GM19099 (cell line): ENCODE measurements at regions not wholly inside any gene's neighbourhood (a gene's known extent, or its start where the extent isn't known, plus 50 kb on each side); places are given as distances from the start of the nearest gene placed in this dataset.

Experiments
- POLR2A ChIP-seq: IDR thresholded peaks from 3 replicates; pipeline ENCODE4 v1.6.1; 2011; ENCODE audit warnings: low read depth; ENCODE audit not compliant: insufficient read length; ENCODE audit errors: extremely low read depth

- no peak for TF ChIP-seq POLR2A
These were observed 407.9 kb upstream of the NPVF start for GRCh38 chr7:25636168-25636567.

GRCh38 chr7:25636871-25637283 is 408.6 kb upstream of the NPVF start:
- no peak for TF ChIP-seq POLR2A

- TF ChIP-seq POLR2A = no peak
These were observed 409.8 kb upstream of the NPVF start for GRCh38 chr7:25638068-25638467.

GRCh38 chr7:25638590-25639244 is 410.4 kb upstream of the NPVF start:
- no peak for TF ChIP-seq POLR2A

GRCh38 chr7:25642849-25643248 is 414.6 kb upstream of the NPVF start:
- no peak for TF ChIP-seq POLR2A

- no peak for TF ChIP-seq POLR2A
These were observed 415.0 kb upstream of the NPVF start for GRCh38 chr7:25643286-25643685.

- no peak for TF ChIP-seq POLR2A
These were observed 415.6 kb upstream of the NPVF start for GRCh38 chr7:25643770-25644394.

- TF ChIP-seq POLR2A = no peak
These were observed 418.6 kb upstream of the NPVF start for GRCh38 chr7:25646726-25647413.

GRCh38 chr7:25647872-25648271 is 419.6 kb upstream of the NPVF start:
- TF ChIP-seq POLR2A = no peak

- TF ChIP-seq POLR2A = no peak
These were observed 424.1 kb upstream of the NPVF start for GRCh38 chr7:25652366-25652765.

- no peak for TF ChIP-seq POLR2A
These were observed 425.1 kb upstream of the NPVF start for GRCh38 chr7:25653384-25653783.

- no peak for TF ChIP-seq POLR2A
These were observed 427.8 kb upstream of the NPVF start for GRCh38 chr7:25656071-25656470.

- no peak for TF ChIP-seq POLR2A
These were observed 428.3 kb upstream of the NPVF start for GRCh38 chr7:25656581-25657026.

GRCh38 chr7:25658375-25658774 is 430.1 kb upstream of the NPVF start:
- TF ChIP-seq POLR2A = no peak

GRCh38 chr7:25659841-25660240 is 431.6 kb upstream of the NPVF start:
- TF ChIP-seq POLR2A = no peak
